ENCODE measurements at regions not wholly inside any gene's neighbourhood (a gene's known extent, or its start where the extent isn't known, plus 50 kb on each side); places are given as distances from the start of the nearest gene placed in this dataset.
"Not testable (repeated sequence)": the region's sequence is repeated elsewhere in the genome, so short reads cannot be mapped to it uniquely, and the experiment has no call there.

DNA sequence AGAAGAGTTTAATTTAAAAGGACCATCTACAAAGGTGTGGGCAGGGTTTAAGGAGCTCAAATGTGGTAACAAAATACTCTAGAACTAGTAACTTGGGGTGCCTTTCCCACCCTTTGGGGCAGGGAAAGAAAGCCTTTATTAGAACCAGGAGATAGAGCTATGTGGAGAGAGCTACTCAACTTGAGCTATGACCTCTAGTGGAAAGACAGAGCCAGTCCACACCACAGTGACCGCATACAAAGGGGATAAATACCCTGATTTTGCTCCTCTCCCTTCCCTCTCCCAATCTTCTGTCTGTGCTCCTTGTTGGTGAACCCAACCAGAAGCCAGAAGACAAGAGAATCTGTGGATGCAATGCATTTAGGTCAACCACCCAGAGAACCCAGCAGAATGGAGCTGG lies 54.4 kb upstream of the JAK1 start:
- DNase-seq = no peak

- DNase-seq = no peak
These were observed 55.4 kb upstream of the JAK1 start for GRCh38 chr1:65021795-65022194.

GRCh38 chr1:65022216-65022615 lies 55.9 kb upstream of the JAK1 start:
- no peak for DNase-seq

DNA sequence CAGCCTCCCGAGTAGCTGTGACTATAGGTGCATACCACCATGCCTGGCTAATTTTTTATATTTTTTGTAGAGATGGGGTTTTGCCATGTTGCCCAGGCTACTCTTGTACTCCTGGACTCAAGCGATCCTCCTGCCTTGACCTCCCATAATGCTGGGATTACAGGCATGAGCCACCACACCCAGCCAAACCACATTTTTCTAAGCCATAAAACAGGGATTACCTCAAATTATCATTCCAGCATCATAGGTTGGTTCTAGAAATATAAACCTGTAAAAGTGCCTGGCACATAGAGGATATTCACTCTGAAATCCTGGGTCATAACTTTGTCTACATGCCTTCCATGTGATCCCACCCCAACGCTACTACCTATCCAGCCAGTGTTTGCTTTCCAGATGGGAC lies 59.4 kb upstream of the JAK1 start:
- DNase-seq = no peak

- no peak for DNase-seq
These were observed 59.9 kb upstream of the JAK1 start for GRCh38 chr1:65026235-65026634.

GRCh38 chr1:65027666-65028358 lies 61.5 kb upstream of the JAK1 start:
- DNase-seq = no peak

GRCh38 chr1:65029434-65029833 lies 63.1 kb upstream of the JAK1 start:
- not testable (repeated sequence) for DNase-seq

GRCh38 chr1:65034879-65035278 lies 68.5 kb upstream of the JAK1 start:
- DNase-seq = not testable (repeated sequence)

DNA sequence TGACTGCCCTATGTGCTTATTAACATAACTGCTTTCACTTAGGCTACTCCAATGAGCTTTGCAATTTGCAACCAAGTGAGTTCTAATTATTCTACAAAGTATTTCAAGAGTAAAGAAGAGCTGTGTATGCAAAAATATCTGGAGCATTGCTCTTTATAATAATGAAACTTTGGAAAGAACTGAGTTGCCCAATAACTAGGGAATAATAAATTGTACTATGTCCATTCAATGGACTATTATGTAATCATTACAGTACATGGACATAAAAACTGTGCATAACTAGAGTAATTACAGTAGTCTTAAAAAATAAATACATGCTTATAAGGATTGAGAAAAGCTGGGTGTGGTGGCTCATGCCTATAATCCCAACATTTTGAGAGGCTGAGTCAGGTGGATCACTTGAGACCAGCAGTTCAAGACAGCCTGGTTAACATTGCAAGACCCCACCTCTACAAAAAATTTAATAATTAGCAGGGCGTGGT lies 70.3 kb upstream of the JAK1 start:
- no peak for DNase-seq

DNA sequence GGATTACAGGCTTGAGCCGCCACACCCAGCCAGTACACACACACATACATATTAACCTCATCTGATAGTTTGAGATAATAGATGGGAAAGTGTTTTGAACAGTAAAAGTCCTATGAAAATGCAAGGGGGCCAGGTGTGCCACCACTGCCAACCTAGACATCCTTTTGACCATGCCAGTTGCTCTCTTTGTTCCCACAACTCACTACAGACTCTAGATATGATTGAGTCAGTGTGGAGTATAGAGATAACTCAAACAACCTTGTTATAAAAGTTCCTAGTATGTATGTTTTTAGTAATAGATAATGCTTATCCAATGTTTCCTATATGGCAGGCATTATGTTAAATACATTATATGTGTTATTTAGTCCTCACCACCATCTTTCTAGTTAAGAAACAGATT lies 72.7 kb upstream of the JAK1 start:
- no peak for DNase-seq

- no peak for DNase-seq
These were observed 73.2 kb upstream of the JAK1 start for GRCh38 chr1:65039508-65039907.

- DNase-seq = no peak
These were observed 76.1 kb upstream of the JAK1 start for GRCh38 chr1:65042467-65042866.

DNA sequence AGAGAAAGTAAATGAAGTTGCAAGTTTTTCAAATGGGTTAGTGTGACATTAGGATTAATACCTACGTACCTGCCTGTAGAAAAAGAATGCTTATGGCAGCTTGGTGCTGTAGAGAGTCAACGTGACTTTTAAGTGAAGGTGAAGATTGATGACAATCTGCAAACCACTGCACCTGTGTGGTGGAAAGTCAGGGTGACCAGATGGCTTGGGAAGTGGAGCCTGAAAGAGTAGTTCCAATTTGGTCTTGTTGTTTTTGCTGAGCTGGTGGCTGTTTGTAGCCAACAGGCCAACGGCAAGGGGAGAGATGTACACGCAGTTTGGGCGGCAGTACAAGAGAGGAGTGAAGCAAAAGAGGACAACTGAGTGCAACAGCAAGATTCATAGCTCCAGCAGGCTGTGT lies 78.1 kb upstream of the JAK1 start:
- DNase-seq = no peak

DNA sequence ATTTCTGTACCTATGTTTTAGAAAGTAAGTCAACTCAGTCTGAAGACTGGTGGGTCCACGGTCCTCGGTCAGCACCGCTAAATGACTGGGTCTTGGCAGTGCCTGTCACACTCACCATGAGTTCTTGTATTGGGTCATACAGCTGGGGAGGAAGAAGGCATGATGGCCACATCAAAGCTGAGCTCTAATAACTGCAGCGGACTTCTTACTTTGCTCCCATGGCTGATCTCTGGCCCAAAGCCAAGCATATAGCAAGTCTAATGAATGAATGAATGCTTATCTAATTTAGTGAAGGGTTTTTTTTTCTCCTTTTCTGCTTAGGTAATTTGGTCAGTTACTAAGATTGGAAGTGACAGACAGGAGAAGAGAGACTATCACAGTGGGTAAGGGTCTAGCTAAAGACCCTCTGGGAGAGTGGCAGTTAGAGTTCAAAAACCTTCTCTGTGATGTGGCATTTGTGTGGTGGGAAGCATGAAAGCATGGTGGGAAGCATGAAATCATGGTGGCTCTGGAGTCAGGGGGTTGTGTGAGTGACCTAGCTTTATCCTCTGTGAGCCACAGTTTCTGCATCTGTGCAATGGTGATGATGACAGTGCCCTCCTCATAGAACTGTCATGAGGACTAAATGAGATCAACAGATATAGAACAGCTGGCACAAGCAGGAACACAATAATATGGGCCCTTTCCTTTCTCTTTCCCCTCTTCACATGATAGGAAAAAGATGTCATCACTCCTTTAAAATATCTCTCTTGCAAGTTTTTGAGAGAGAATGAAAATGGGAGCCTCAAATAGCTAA lies 78.9 kb upstream of the JAK1 start:
- DNase-seq = no peak

- DNase-seq = no peak
These were observed 82.0 kb upstream of the JAK1 start for GRCh38 chr1:65048335-65048734.

DNA sequence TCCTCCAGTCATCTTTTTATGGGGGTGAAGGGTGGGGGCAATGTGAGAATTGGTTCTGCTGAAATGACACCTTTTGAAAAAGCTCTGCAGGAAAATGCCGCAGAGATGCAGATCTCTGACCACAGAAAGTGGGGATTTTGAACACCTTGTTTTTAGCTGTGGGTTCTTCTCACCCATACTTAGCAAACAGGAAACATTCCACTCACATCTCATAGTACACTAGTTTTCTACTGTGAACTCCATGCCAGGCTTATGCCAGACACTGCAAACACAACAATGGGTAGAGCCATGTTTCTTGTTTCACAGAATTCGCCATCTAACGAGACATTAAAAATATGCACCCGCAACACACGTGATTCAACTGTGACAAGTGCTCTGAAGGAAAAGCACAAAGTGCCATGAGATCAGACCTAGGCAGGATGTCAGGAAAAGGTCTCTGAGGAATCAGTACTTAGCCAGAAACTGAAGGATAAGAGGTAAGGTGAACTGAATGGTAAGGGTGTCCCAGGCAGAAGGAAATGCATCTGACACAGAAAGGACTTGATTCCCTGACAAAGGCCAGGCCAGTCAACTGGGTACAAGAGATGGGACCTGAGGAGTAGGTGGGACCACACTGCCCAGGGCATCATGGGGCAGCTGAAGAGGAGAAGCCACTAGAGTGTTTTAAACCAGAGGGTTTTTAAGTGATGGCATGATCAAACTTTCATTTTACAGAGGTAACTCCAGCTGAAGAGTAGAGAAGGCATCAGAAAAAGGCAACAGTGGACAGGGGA lies 83.8 kb upstream of the JAK1 start:
- DNase-seq = peak; percentile 18

DNA sequence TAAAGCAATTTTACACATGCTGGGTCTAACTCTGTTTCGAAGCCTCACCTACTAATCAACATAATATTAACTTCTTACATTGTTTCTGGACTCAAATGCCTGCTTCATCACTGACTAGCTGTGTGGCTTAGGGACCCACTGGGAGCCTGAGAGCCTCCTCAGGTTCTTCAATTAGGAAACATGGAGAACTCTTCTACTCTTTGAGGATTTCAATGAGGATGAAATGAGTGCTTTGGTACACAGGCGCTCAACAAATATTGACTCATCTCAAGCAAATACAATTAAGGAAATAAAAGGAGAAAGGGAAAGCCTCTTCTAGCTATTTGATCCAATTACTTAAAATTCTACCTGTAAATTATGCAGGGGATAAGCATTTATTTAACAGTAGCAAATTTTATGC lies 84.4 kb upstream of the JAK1 start:
- DNase-seq = no peak

GRCh38 chr1:65054481-65054880 lies 88.1 kb upstream of the JAK1 start:
- DNase-seq = no peak

- DNase-seq = no peak
These were observed 89.4 kb upstream of the JAK1 start for GRCh38 chr1:65055747-65056146.

DNA sequence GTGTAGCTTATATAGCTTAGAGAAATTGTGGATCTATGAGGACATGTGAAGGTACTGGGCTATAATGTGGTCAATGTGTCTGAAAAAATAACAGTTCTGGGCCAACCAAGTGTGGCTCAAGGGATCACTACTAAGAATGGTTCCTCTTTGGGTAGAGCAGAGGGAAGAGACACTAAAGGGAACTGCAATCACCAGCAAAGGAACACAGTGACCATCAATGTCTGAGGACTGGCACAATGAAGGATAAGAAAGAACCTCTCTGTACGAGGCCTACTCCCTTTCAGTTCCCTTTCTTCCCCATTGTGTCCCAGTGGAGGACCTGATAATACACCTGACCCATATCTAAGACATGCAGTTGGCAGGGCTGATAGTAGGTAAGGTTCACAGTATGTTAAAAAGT lies 89.9 kb upstream of the JAK1 start:
- no peak for DNase-seq

- no peak for DNase-seq
These were observed 90.5 kb upstream of the JAK1 start for GRCh38 chr1:65056866-65057265.

DNA sequence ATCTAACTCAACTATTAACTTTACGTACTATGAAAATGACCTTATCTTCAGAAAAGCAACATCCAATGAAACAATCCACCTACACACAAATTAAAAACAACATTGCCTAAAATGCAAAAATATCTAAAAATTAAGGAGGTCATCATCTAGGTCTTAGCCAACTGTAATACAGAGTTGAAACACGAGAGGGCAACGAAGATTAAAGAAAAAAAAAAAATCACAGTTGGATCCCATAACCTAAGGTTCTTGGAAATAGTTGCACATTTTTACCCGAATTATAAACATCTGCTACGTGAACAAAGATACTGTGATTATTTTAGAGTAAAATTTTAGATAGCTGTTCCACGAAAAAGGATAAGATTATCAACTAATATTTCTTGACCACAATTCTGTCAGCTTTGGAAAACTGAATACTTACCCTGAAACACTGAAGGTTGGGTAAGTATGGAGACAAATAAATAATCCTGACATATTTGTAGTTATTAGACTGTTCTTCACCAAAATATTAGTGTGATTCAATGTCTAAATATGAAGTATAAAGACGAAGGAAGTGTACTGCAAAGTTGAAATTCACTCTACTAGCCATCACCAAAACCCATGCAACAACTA lies 88.0 kb upstream of the AK4 start:
- DNase-seq = no peak

DNA sequence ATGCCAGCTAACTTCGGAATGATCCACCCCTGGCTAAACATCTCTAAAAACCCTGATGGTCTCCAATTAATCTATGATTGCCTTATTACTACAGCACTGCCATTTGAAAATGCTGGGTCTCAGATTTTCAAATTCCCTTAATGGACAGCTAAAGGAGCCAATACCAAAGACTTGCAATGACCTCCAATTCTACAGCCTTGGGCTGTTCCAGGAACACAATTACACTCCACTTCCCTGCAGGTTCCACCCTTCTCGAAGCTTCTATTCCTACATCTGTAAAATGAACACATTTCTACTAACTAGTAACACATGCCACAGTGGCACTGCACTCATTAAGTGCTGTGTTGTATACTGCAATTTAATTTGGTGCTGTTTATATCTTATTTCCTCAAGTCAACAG lies 85.7 kb upstream of the AK4 start:
- DNase-seq = no peak

All from CD4-positive, alpha-beta T cell treated with Interleukin-6 for 4 hours (primary cell).